HepG2 (cell line): ENCODE measurements at regions not wholly inside any gene's neighbourhood (a gene's known extent, or its start where the extent isn't known, plus 50 kb on each side); places are given as distances from the start of the nearest gene placed in this dataset.

Experiments
- ATAC-seq: fragments of 200-7000 bp; cut with Tn5 transposase; 3 replicates; pipeline ENCODE4 v1.9.1; 2020; ENCODE audit warnings: mild to moderate bottlenecking, moderate library complexity
- BruUV-seq: library from RNA; stranded (reverse); fragments of 400-500 nt; replicated peaks from 2 replicates; lab custom pipeline; 2021; lab: Mats Ljungman, UMichigan
- CTCF ChIA-PET: fragments of 300-600 bp; formaldehyde crosslinking; extraction: SDS; loops from one replicate; lab custom pipeline; 2021; ENCODE audit warnings: low total read pairs, inconsistent platforms, low intra/inter-chr PET ratio; lab: Yijun Ruan, JAX
- POLR2A ChIA-PET: fragments of 350-600 bp; sonication (Branson Sonifier 250); formaldehyde crosslinking; loops from one replicate; lab custom pipeline; 2020; ENCODE audit warnings: antibody characterized with exemption, inconsistent platforms; lab: Yijun Ruan, JAX
- DNase-seq: peaks from one replicate; pipeline ENCODE4 v3.0.0-alpha.2; 2015; ENCODE audit warnings: low spot score
- FAIRE-seq: peaks from 3 replicates; lab custom pipeline; 2011; peaks lifted over from hg19 to GRCh38; lab: Jason Lieb, UNC
- H2AFZ ChIP-seq: one replicate; pipeline ENCODE4 v1.6.1; 2011; ENCODE audit warnings: low read length, inconsistent platforms
- H3K27ac ChIP-seq: fragments of 300-600 bp; 3 replicates; pipeline ENCODE4 v1.8.0; 2011; ENCODE audit warnings: mixed run types, mild to moderate bottlenecking, mixed read lengths, low read length, inconsistent platforms; ENCODE audit not compliant: insufficient read depth; ENCODE audit errors: extremely low read length
- H3K27me3 ChIP-seq, 2 experiments: fragments of 200-600 bp in 1 of 2; 2 replicates in 1 of 2; 3 replicates in 1 of 2; pipeline versions ENCODE4 v1.6.0 to v1.8.0; 2011; ENCODE audit warnings: low read length in 2 of 2, mild to moderate bottlenecking in 2 of 2, moderate library complexity in 2 of 2, inconsistent platforms in 1 of 2; ENCODE audit not compliant: insufficient read depth in 2 of 2, control insufficient read depth in 1 of 2
- H3K36me3 ChIP-seq, 2 experiments: fragments of 200-600 bp in 1 of 2; replicated peaks in 1 of 2; 2 replicates in 1 of 2; 3 replicates in 1 of 2; pipeline versions ENCODE4 v1.5.1 to v1.8.0; 2011; ENCODE audit warnings: low read length in 2 of 2, inconsistent platforms in 1 of 2; ENCODE audit not compliant: insufficient read depth in 2 of 2, control insufficient read depth in 1 of 2
- H3K4me1 ChIP-seq: 2 replicates; pipeline ENCODE4 v1.5.1; 2012; ENCODE audit warnings: low read length, inconsistent platforms; ENCODE audit not compliant: insufficient read depth
- H3K4me2 ChIP-seq: 2 replicates; pipeline ENCODE4 v1.6.0; 2011; ENCODE audit warnings: low read depth, low read length, inconsistent platforms
- H3K4me3 ChIP-seq, 3 experiments: fragments of 200-600 bp in 1 of 3; sonication (generic), shearing (Covaris generic) in 1 of 3; replicated peaks in 1 of 3; 2 replicates each; pipeline ENCODE4 v1.5.1; 2011 to 2016; ENCODE audit warnings: low read length in 3 of 3, inconsistent platforms in 2 of 3, low read depth in 2 of 3, mild to moderate bottlenecking in 2 of 3, control low read depth in 1 of 3, mixed read lengths in 1 of 3; ENCODE audit not compliant: insufficient read depth in 1 of 3
- H3K79me2 ChIP-seq: one replicate; pipeline ENCODE4 v1.6.1; 2011; ENCODE audit warnings: low read length, inconsistent platforms; ENCODE audit not compliant: insufficient read depth
- H3K9ac ChIP-seq: 2 replicates; pipeline ENCODE4 v1.6.0; 2011; ENCODE audit warnings: mild to moderate bottlenecking, low read depth, low read length, inconsistent platforms; ENCODE audit not compliant: insufficient read depth
- H3K9me3 ChIP-seq: 2 replicates; pipeline ENCODE4 v1.5.1; 2012; ENCODE audit warnings: mild to moderate bottlenecking, low read length
- H4K20me1 ChIP-seq: 2 replicates; pipeline ENCODE4 v1.6.0; 2011; ENCODE audit warnings: inconsistent platforms, mild to moderate bottlenecking, low read length, moderate library complexity; ENCODE audit not compliant: insufficient read depth
- CREM ChIP-seq, 2 experiments: sonication (generic) in 1 of 2; formaldehyde crosslinking in 1 of 2; IDR thresholded peaks; 2 replicates each; pipeline versions ENCODE4 v1.4.0 to v1.6.1; 2016 to 2020; ENCODE audit warnings: antibody characterized with exemption in 1 of 2, mild to moderate bottlenecking in 1 of 2, missing genetic modification reagents in 1 of 2
- HNRNPLL ChIP-seq: fragments of 200-400 bp; formaldehyde crosslinking; IDR thresholded peaks from 2 replicates; pipeline ENCODE4 v1.6.1; 2017; ENCODE audit warnings: mild to moderate bottlenecking, low read depth, low read length; ENCODE audit not compliant: poor library complexity, severe bottlenecking
- NFE2L1 ChIP-seq: sonication (generic); formaldehyde crosslinking; IDR thresholded peaks from 2 replicates; pipeline ENCODE4 v1.4.0; 2020; ENCODE audit warnings: missing genetic modification reagents, mild to moderate bottlenecking, borderline replicate concordance
- PRPF4 ChIP-seq: fragments of 200-400 bp; formaldehyde crosslinking; IDR thresholded peaks from 2 replicates; pipeline ENCODE4 v1.6.1; 2016; ENCODE audit warnings: low read length, low read depth; ENCODE audit not compliant: poor library complexity, severe bottlenecking
- SMAD9 ChIP-seq: sonication (generic); formaldehyde crosslinking; IDR thresholded peaks from 2 replicates; pipeline ENCODE4 v1.5.1; 2020; ENCODE audit warnings: mild to moderate bottlenecking, missing genetic modification reagents
- TEAD3 ChIP-seq: optimal IDR thresholded peaks from 2 replicates; pipeline ENCODE3; 2016; ENCODE audit warnings: borderline replicate concordance
- TOPORS ChIP-seq: sonication (generic); formaldehyde crosslinking; IDR thresholded peaks from 2 replicates; pipeline ENCODE4 v1.8.0; 2023; ENCODE audit warnings: mild to moderate bottlenecking, missing genetic modification reagents
- XRCC5 ChIP-seq: fragments of 200-400 bp; formaldehyde crosslinking; optimal IDR thresholded peaks from 2 replicates; pipeline ENCODE3; 2017; ENCODE audit warnings: mild to moderate bottlenecking, low read length
- ZNF563 ChIP-seq: sonication (generic); formaldehyde crosslinking; IDR thresholded peaks from 2 replicates; pipeline ENCODE4 v1.8.0; 2022; ENCODE audit warnings: mild to moderate bottlenecking, moderate library complexity, missing genetic modification reagents
- ZNF737 ChIP-seq: sonication (generic); formaldehyde crosslinking; IDR thresholded peaks from 2 replicates; pipeline ENCODE4 v1.5.0; 2020; ENCODE audit warnings: missing genetic modification reagents, mild to moderate bottlenecking, borderline replicate concordance
- ZNF891 ChIP-seq: sonication (generic); formaldehyde crosslinking; IDR thresholded peaks from 2 replicates; pipeline ENCODE4 v1.5.0; 2020; ENCODE audit warnings: mild to moderate bottlenecking, missing genetic modification reagents
- WGBS: methylation state at CpG from one replicate; pipeline ENCODE4 v1.1.6; 2017; ENCODE audit warnings: low lambda C conversion rate; 5-methylcytosine and 5-hydroxymethylcytosine counted together
- in situ Hi-C: cut with HindIII; loops from 2 replicates; pipeline ENCODE4 v1.10.0; 2017; ENCODE audit warnings: low pct_unique_long_range_greater_than_20kb; ENCODE audit not compliant: extremely low pct_ligation_motif_present
- intact Hi-C: fragments of 100-400 bp; cut with micrococcal nuclease; formaldehyde crosslinking; loops from one replicate; pipeline ENCODE4 v1.10.0; 2022; ENCODE audit not compliant: unreplicated experiment
- TF ChIP-seq, protein P1 (sequence below): sonication (generic); formaldehyde crosslinking; IDR thresholded peaks from 2 replicates; pipeline ENCODE4 v1.4.0; 2020; ENCODE audit warnings: missing genetic modification reagents
- TF ChIP-seq, protein P2 (sequence below): sonication (generic); formaldehyde crosslinking; IDR thresholded peaks from 2 replicates; pipeline ENCODE4 v1.5.0; 2020; ENCODE audit warnings: mild to moderate bottlenecking, missing genetic modification reagents
- TF ChIP-seq, protein P3 (sequence below): sonication (generic); formaldehyde crosslinking; IDR thresholded peaks from 2 replicates; pipeline ENCODE4 v1.4.0; 2020; ENCODE audit warnings: missing genetic modification reagents

DNA sequence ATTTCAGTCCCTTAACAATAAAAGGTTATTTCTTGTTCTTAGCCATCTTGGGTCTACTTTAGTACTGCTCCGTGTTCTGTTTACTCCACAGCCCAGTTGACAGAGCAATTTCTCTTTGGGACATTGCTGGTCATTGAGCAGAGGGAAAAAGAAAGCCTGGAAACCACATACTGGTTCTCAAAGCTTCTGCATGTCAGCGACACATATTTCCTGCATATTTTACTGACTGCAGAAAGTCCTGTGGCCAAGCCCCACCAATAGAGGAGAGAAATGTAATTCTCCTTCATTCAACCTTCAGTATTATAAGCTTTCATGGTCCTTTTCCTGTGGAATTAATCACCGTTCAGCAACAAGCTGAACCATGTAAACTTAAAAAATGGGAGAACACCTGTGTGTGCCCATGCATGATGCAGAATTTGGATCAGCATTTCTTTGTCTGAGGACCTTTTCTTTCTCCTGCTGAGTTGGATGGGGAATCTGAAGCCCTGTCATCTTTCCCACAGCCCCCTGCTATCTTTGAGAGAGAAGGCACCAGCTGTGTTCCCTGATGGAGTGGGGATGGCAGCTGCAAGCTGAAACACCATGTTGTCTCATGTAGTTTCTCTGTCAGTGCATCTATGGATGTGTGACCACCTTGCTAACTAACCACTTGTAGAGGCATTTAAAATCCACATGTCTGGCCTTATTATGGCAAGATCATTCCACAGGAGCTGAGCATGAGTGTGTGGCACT lies 431.6 kb downstream of the MEIS1 start (continued):
- TF ChIP-seq, protein P1, sequence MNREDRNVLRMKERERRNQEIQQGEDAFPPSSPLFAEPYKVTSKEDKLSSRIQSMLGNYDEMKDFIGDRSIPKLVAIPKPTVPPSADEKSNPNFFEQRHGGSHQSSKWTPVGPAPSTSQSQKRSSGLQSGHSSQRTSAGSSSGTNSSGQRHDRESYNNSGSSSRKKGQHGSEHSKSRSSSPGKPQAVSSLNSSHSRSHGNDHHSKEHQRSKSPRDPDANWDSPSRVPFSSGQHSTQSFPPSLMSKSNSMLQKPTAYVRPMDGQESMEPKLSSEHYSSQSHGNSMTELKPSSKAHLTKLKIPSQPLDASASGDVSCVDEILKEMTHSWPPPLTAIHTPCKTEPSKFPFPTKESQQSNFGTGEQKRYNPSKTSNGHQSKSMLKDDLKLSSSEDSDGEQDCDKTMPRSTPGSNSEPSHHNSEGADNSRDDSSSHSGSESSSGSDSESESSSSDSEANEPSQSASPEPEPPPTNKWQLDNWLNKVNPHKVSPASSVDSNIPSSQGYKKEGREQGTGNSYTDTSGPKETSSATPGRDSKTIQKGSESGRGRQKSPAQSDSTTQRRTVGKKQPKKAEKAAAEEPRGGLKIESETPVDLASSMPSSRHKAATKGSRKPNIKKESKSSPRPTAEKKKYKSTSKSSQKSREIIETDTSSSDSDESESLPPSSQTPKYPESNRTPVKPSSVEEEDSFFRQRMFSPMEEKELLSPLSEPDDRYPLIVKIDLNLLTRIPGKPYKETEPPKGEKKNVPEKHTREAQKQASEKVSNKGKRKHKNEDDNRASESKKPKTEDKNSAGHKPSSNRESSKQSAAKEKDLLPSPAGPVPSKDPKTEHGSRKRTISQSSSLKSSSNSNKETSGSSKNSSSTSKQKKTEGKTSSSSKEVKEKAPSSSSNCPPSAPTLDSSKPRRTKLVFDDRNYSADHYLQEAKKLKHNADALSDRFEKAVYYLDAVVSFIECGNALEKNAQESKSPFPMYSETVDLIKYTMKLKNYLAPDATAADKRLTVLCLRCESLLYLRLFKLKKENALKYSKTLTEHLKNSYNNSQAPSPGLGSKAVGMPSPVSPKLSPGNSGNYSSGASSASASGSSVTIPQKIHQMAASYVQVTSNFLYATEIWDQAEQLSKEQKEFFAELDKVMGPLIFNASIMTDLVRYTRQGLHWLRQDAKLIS (CRISPR knock-in tag): no peak
- TF ChIP-seq HNRNPLL: no peak
- no peak for TF ChIP-seq SMAD9 (CRISPR knock-in tag)
- TF ChIP-seq ZNF891: no peak
- TF ChIP-seq TEAD3 (CRISPR knock-in tag): no peak

DNA sequence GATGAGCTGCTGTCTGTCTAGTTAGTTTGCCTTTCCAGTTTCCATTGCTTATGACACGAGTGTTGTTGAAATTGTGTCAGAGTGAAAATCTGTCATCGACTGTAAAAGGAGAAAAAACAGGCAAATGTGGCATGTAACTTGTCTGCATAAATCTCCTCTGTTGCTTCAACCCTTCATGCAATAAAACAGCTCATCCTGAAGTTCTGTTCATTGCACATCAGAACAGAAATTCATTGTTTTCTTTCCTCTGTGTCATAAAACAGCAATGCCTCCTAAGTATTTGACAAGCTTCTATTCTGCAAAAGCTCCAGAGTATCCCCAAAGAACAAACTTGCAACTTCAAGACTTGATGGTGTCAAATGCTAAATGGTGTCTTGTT lies 432.1 kb downstream of the MEIS1 start:
- no peak overlapping the region for H3K4me3 ChIP-seq
- no peak overlapping the region for H3K4me2 ChIP-seq
- no peak overlapping the region for H3K27ac ChIP-seq
- H3K27me3 ChIP-seq: no peaks in the 10 kb centered on the region
- H3K79me2 ChIP-seq: no peaks in the 10 kb centered on the region
- POLR2A ChIA-PET: no interaction called here
- WGBS: 3% methylated on average over 2 of the region's 2 CpGs
- CTCF ChIA-PET: no interaction called here
- FAIRE-seq (no peak), DNase-seq (no peak), ATAC-seq (no peak)
- H3K9me3 ChIP-seq: peaks cover 16% of the 10 kb centered on the region; the same call in 1 of the 2 replicates
- in situ Hi-C loops: no loop called here
- no peak overlapping the region for H3K9ac ChIP-seq
- intact Hi-C loops: no loop called here
- no peaks in the 10 kb centered on the region for H3K36me3 ChIP-seq
- no peak overlapping the region for H2AFZ ChIP-seq
- H4K20me1 ChIP-seq: no peaks in the 10 kb centered on the region
- TF ChIP-seq TOPORS (CRISPR knock-in tag): no peak
- TF ChIP-seq, protein P2, sequence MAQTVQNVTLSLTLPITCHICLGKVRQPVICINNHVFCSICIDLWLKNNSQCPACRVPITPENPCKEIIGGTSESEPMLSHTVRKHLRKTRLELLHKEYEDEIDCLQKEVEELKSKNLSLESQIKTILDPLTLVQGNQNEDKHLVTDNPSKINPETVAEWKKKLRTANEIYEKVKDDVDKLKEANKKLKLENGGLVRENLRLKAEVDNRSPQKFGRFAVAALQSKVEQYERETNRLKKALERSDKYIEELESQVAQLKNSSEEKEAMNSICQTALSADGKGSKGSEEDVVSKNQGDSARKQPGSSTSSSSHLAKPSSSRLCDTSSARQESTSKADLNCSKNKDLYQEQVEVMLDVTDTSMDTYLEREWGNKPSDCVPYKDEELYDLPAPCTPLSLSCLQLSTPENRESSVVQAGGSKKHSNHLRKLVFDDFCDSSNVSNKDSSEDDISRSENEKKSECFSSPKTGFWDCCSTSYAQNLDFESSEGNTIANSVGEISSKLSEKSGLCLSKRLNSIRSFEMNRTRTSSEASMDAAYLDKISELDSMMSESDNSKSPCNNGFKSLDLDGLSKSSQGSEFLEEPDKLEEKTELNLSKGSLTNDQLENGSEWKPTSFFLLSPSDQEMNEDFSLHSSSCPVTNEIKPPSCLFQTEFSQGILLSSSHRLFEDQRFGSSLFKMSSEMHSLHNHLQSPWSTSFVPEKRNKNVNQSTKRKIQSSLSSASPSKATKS: no peak
- TF ChIP-seq ZNF563: no peak
- TF ChIP-seq, protein P3, sequence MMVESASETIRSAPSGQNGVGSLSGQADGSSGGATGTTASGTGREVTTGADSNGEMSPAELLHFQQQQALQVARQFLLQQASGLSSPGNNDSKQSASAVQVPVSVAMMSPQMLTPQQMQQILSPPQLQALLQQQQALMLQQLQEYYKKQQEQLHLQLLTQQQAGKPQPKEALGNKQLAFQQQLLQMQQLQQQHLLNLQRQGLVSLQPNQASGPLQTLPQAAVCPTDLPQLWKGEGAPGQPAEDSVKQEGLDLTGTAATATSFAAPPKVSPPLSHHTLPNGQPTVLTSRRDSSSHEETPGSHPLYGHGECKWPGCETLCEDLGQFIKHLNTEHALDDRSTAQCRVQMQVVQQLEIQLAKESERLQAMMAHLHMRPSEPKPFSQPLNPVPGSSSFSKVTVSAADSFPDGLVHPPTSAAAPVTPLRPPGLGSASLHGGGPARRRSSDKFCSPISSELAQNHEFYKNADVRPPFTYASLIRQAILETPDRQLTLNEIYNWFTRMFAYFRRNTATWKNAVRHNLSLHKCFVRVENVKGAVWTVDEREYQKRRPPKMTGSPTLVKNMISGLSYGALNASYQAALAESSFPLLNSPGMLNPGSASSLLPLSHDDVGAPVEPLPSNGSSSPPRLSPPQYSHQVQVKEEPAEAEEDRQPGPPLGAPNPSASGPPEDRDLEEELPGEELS (CRISPR knock-in tag): no peak
- no peak for TF ChIP-seq PRPF4
- no peak for TF ChIP-seq XRCC5
- TF ChIP-seq ZNF737 (CRISPR knock-in tag): no peak
- no peak for TF ChIP-seq CREM (IDR thresholded peaks at IDR 0.05)
- no peak for TF ChIP-seq CREM (CRISPR knock-in tag; IDR thresholded peaks at IDR 0.05)
- no peak for TF ChIP-seq NFE2L1 (CRISPR knock-in tag)
- no TSS peak for BruUV-seq
- H3K4me1 ChIP-seq: no peaks in the 10 kb centered on the region
